ENCODE measurements at regions not wholly inside any gene's neighbourhood (a gene's known extent, or its start where the extent isn't known, plus 50 kb on each side); places are given as distances from the start of the nearest gene placed in this dataset.

DNA sequence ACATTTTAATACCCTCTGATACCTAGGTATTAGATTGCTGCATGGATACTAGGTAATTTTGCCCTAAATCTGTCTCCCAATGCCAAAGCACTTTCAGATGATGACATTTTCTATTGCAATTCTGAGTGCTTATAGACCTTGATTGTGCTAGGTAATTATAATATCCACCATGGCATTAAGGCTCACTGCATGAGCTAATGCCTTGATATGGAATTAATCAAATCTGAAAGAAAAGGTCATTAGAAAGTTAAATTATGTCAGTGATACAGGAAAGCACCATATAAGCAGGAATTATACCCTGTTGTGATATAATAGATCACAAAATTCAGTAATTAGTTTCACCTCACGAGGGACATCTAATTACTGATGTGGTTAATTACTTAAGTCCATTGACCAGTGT, 521.4 kb downstream of the DNAJB9 start:
- intact Hi-C loops (cut with micrococcal nuclease) = no loop called here
- Histone ChIP-seq H4K20me1 (ENCODE audit: insufficient read depth, low read length) (no peaks in the 10 kb centered on the region), H3K36me3 (replicated peaks in 1 of 2; ENCODE audit: control insufficient read depth in 1 of 2, insufficient read depth in 2 of 2, low read length in 2 of 2) (no peaks in the 10 kb centered on the region), H2AFZ (ENCODE audit: insufficient read depth, low read depth, low read length, poor library complexity, severe bottlenecking) (no peak overlapping the region), H3K27ac (ENCODE audit: low read depth in 1 of 2, low read length in 2 of 2) (no peak overlapping the region), H3K79me2 (ENCODE audit: insufficient read depth, low read length) (no peaks in the 10 kb centered on the region), H3K27me3 (ENCODE audit: control insufficient read depth in 2 of 2, insufficient read depth in 2 of 2, low read length in 2 of 2) (no peaks in the 10 kb centered on the region), H3K9me3 (replicated peaks in 1 of 2; ENCODE audit: control insufficient read depth in 1 of 2, insufficient read depth in 1 of 2, low read length in 2 of 2) (peaks cover 0 to 8% of the 10 kb centered on the region in 2 donors), H3K9ac (ENCODE audit: insufficient read depth, low read length, poor library complexity, severe bottlenecking) (no peak overlapping the region), H3K4me2 (replicated peaks; ENCODE audit: extremely low read depth, low read length, poor library complexity, severe bottlenecking) (no peak overlapping the region), H3K4me3 (replicated peaks in 1 of 3; ENCODE audit: low read depth in 2 of 3, low read length in 3 of 3) (no peak overlapping the region), H3K4me1 (ENCODE audit: control insufficient read depth in 1 of 2, insufficient read depth in 2 of 2, low read length in 2 of 2) (no peaks in the 10 kb centered on the region)
- Mint-ChIP-seq H3K27me3 (ENCODE audit: low read depth in 3 of 3) (no peaks in the 10 kb centered on the region), H3K27ac (no peak overlapping the region), H3K9me3 (peaks cover 0 to 12% (median 2%) of the 10 kb centered on the region in 7 donors), H3K4me3 (no peak overlapping the region), H3K4me1 (no peaks in the 10 kb centered on the region), H3K36me3 (no peaks in the 10 kb centered on the region)
- no CpG with 5 or more reads among the region's 1 CpG for WGBS (ENCODE audit: insufficient coverage)
- DNase-seq = no peak
- TF ChIP-seq, protein P1, sequence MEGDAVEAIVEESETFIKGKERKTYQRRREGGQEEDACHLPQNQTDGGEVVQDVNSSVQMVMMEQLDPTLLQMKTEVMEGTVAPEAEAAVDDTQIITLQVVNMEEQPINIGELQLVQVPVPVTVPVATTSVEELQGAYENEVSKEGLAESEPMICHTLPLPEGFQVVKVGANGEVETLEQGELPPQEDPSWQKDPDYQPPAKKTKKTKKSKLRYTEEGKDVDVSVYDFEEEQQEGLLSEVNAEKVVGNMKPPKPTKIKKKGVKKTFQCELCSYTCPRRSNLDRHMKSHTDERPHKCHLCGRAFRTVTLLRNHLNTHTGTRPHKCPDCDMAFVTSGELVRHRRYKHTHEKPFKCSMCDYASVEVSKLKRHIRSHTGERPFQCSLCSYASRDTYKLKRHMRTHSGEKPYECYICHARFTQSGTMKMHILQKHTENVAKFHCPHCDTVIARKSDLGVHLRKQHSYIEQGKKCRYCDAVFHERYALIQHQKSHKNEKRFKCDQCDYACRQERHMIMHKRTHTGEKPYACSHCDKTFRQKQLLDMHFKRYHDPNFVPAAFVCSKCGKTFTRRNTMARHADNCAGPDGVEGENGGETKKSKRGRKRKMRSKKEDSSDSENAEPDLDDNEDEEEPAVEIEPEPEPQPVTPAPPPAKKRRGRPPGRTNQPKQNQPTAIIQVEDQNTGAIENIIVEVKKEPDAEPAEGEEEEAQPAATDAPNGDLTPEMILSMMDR (IDR thresholded peaks at IDR 0.05) = no peak

DNA sequence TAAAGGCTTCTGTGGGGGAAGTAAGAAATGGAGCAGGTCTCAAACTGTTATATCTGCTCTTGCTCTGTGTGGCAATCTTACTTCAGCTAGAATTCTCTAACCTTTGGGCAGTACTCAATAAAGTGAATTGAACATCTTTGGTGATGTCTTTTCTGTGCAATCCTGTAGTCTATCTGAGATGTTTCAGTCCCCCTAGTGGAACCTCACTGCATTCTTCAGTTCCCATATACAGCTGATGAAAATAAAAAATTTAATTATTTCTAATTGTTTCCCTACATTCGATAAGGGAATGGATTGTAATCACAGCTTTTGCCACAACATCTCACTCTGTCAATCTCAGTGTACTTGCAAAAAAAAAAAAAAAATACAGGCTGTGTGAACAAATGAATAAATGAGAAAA, 522.6 kb downstream of the DNAJB9 start:
- H2AFZ ChIP-seq (ENCODE audit: insufficient read depth, low read depth, low read length, poor library complexity, severe bottlenecking) = no peak overlapping the region
- no peak for DNase-seq
- no peaks in the 10 kb centered on the region for H3K4me1 ChIP-seq (ENCODE audit: control insufficient read depth in 1 of 2, insufficient read depth in 2 of 2, low read length in 2 of 2)
- no peaks in the 10 kb centered on the region for H3K79me2 ChIP-seq (ENCODE audit: insufficient read depth, low read length)
- H4K20me1 ChIP-seq (ENCODE audit: insufficient read depth, low read length) = no peaks in the 10 kb centered on the region
- no peaks in the 10 kb centered on the region for H3K36me3 Mint-ChIP-seq
- WGBS (ENCODE audit: insufficient coverage) = no CpG with 5 or more reads among the region's 1 CpG
- H3K27ac Mint-ChIP-seq = no peak overlapping the region
- no peaks in the 10 kb centered on the region for H3K27me3 Mint-ChIP-seq (ENCODE audit: low read depth in 3 of 3)
- TF ChIP-seq, protein P1 (IDR thresholded peaks at IDR 0.05) = no peak
- intact Hi-C loops (cut with micrococcal nuclease) = no loop called here
- peaks cover 0 to 8% of the 10 kb centered on the region in 2 donors for H3K9me3 ChIP-seq (replicated peaks in 1 of 2; ENCODE audit: control insufficient read depth in 1 of 2, insufficient read depth in 1 of 2, low read length in 2 of 2)
- no peak overlapping the region for H3K4me2 ChIP-seq (replicated peaks; ENCODE audit: extremely low read depth, low read length, poor library complexity, severe bottlenecking)
- no peak overlapping the region for H3K4me3 Mint-ChIP-seq
- H3K27ac ChIP-seq (ENCODE audit: low read depth in 1 of 2, low read length in 2 of 2) = no peak overlapping the region
- H3K36me3 ChIP-seq (replicated peaks in 1 of 2; ENCODE audit: control insufficient read depth in 1 of 2, insufficient read depth in 2 of 2, low read length in 2 of 2) = no peaks in the 10 kb centered on the region
- no peaks in the 10 kb centered on the region for H3K4me1 Mint-ChIP-seq
- peaks cover 0 to 10% (median 2%) of the 10 kb centered on the region in 7 donors for H3K9me3 Mint-ChIP-seq
- no peak overlapping the region for H3K9ac ChIP-seq (ENCODE audit: insufficient read depth, low read length, poor library complexity, severe bottlenecking)
- no peaks in the 10 kb centered on the region for H3K27me3 ChIP-seq (ENCODE audit: control insufficient read depth in 2 of 2, insufficient read depth in 2 of 2, low read length in 2 of 2)
- H3K4me3 ChIP-seq (replicated peaks in 1 of 3; ENCODE audit: low read depth in 2 of 3, low read length in 3 of 3) = no peak overlapping the region
